Transverse colon (tissue), 3 donors: ENCODE measurements at regions not wholly inside any gene's neighbourhood (a gene's known extent, or its start where the extent isn't known, plus 50 kb on each side); places are given as distances from the start of the nearest gene placed in this dataset.

Source experiments
- EP300 ChIP-seq: sonication (generic); formaldehyde crosslinking; IDR thresholded peaks from one replicate; pipeline ENCODE4 v1.6.1; 2017; ENCODE audit warnings: antibody characterized with exemption, low read depth
- TF ChIP-seq, protein P1 (sequence below), 5 experiments: fragments of 200-600 bp in 3 of 5; fragments of 450-650 bp in 2 of 5; sonication (generic) in 3 of 5; IDR thresholded peaks; 1 replicate in 2 of 5; 2 replicates in 3 of 5; pipeline ENCODE4 v1.5.1; 2016 to 2017; ENCODE audit warnings: antibody characterized with exemption in 5 of 5, inconsistent platforms in 3 of 5, mild to moderate bottlenecking in 2 of 5, moderate library complexity in 1 of 5

- TF ChIP-seq, protein P1, sequence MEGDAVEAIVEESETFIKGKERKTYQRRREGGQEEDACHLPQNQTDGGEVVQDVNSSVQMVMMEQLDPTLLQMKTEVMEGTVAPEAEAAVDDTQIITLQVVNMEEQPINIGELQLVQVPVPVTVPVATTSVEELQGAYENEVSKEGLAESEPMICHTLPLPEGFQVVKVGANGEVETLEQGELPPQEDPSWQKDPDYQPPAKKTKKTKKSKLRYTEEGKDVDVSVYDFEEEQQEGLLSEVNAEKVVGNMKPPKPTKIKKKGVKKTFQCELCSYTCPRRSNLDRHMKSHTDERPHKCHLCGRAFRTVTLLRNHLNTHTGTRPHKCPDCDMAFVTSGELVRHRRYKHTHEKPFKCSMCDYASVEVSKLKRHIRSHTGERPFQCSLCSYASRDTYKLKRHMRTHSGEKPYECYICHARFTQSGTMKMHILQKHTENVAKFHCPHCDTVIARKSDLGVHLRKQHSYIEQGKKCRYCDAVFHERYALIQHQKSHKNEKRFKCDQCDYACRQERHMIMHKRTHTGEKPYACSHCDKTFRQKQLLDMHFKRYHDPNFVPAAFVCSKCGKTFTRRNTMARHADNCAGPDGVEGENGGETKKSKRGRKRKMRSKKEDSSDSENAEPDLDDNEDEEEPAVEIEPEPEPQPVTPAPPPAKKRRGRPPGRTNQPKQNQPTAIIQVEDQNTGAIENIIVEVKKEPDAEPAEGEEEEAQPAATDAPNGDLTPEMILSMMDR (IDR thresholded peaks at IDR 0.05): no peak
- no peak for TF ChIP-seq EP300
These were observed 104.1 kb upstream of the RAP1B start for GRCh38 chr12:68506619-68507018.
